Neutrophil (primary cell): ENCODE measurements at regions not wholly inside any gene's neighbourhood (a gene's known extent, or its start where the extent isn't known, plus 50 kb on each side); places are given as distances from the start of the nearest gene placed in this dataset.

Source experiments
- H3K27ac ChIP-seq: fragments of 200-600 bp; sonication (generic); 2 replicates; pipeline ENCODE4 v1.5.1; 2016; ENCODE audit warnings: mild to moderate bottlenecking, moderate library complexity
- H3K27me3 ChIP-seq: fragments of 200-600 bp; sonication (generic); 2 replicates; pipeline ENCODE4 v1.6.0; 2016; ENCODE audit warnings: mild to moderate bottlenecking
- H3K36me3 ChIP-seq: fragments of 200-600 bp; sonication (generic); 2 replicates; pipeline ENCODE4 v1.5.1; 2017
- H3K4me1 ChIP-seq, 2 experiments: fragments of 200-600 bp in 1 of 2; sonication (generic) in 1 of 2; 1 replicate in 1 of 2; 2 replicates in 1 of 2; pipeline versions ENCODE4 v1.5.1 to v1.6.1; 2013 to 2016; ENCODE audit warnings: low read depth in 1 of 2, low read length in 1 of 2, mild to moderate bottlenecking in 1 of 2, moderate library complexity in 1 of 2; ENCODE audit not compliant: control insufficient read depth in 1 of 2, insufficient read depth in 1 of 2
- H3K4me3 ChIP-seq, 2 experiments: fragments of 200-600 bp in 1 of 2; sonication (generic) in 1 of 2; 1 replicate in 1 of 2; 2 replicates in 1 of 2; pipeline ENCODE4 v1.5.1; 2013 to 2016; ENCODE audit warnings: low read depth in 1 of 2, low read length in 1 of 2, mild to moderate bottlenecking in 1 of 2, moderate library complexity in 1 of 2
- H3K9me3 ChIP-seq: fragments of 200-600 bp; sonication (generic); 2 replicates; pipeline ENCODE4 v1.5.1; 2016
- TF ChIP-seq, protein P1 (sequence below): fragments of 200-600 bp; sonication (generic); IDR thresholded peaks from 2 replicates; pipeline ENCODE4 v1.5.1; 2016; ENCODE audit warnings: antibody characterized with exemption

- Histone ChIP-seq H3K9me3 (no peaks in the 10 kb centered on the region), H3K27me3 (no peaks in the 10 kb centered on the region), H3K36me3 (no peaks in the 10 kb centered on the region), H3K4me3 (no peak overlapping the region), H3K4me1 (no peaks in the 10 kb centered on the region), H3K27ac (no peak overlapping the region)
- TF ChIP-seq, protein P1, sequence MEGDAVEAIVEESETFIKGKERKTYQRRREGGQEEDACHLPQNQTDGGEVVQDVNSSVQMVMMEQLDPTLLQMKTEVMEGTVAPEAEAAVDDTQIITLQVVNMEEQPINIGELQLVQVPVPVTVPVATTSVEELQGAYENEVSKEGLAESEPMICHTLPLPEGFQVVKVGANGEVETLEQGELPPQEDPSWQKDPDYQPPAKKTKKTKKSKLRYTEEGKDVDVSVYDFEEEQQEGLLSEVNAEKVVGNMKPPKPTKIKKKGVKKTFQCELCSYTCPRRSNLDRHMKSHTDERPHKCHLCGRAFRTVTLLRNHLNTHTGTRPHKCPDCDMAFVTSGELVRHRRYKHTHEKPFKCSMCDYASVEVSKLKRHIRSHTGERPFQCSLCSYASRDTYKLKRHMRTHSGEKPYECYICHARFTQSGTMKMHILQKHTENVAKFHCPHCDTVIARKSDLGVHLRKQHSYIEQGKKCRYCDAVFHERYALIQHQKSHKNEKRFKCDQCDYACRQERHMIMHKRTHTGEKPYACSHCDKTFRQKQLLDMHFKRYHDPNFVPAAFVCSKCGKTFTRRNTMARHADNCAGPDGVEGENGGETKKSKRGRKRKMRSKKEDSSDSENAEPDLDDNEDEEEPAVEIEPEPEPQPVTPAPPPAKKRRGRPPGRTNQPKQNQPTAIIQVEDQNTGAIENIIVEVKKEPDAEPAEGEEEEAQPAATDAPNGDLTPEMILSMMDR, result no peak
Observed at GRCh38 chr12:84730561-84731162, 181.9 kb downstream of the SLC6A15 start.

DNA sequence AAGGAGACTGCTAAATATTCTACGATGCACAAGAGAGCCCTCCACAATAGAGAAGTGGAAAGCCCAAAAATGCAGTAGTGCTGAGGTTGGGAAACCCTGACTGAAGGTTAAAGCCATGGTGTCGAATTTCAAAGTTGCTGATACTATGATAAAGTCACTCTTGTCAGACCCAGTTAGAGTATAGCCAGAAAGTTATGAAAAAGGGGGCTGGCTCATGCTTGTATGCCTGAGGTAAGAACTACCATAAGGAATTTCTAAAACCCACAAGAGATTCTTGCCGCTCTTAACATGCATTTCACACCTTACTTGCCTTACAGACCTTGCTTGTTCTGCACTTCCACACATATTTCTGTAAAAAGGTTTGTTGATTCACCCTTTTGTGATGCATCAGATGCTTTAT is 184.6 kb downstream of the SLC6A15 start:
- TF ChIP-seq, protein P1, result no peak
- Histone ChIP-seq H3K27me3 (no peaks in the 10 kb centered on the region), H3K36me3 (no peaks in the 10 kb centered on the region), H3K9me3 (no peaks in the 10 kb centered on the region), H3K4me3 (no peak overlapping the region), H3K4me1 (no peaks in the 10 kb centered on the region), H3K27ac (no peak overlapping the region)

GRCh38 chr12:84726780-84727179 is 185.8 kb downstream of the SLC6A15 start:
- Histone ChIP-seq H3K4me3 (no peak overlapping the region), H3K27me3 (no peaks in the 10 kb centered on the region), H3K4me1 (no peaks in the 10 kb centered on the region), H3K27ac (no peak overlapping the region), H3K9me3 (no peaks in the 10 kb centered on the region), H3K36me3 (no peaks in the 10 kb centered on the region)
- TF ChIP-seq, protein P1, result no peak

GRCh38 chr12:84723988-84724387 is 188.6 kb downstream of the SLC6A15 start:
- no peaks in the 10 kb centered on the region for H3K27me3 ChIP-seq
- H3K4me3 ChIP-seq, result no peak overlapping the region
- H3K36me3 ChIP-seq, result no peaks in the 10 kb centered on the region
- TF ChIP-seq, protein P1, result no peak
- no peak overlapping the region for H3K27ac ChIP-seq
- H3K4me1 ChIP-seq, result no peaks in the 10 kb centered on the region
- no peaks in the 10 kb centered on the region for H3K9me3 ChIP-seq

DNA sequence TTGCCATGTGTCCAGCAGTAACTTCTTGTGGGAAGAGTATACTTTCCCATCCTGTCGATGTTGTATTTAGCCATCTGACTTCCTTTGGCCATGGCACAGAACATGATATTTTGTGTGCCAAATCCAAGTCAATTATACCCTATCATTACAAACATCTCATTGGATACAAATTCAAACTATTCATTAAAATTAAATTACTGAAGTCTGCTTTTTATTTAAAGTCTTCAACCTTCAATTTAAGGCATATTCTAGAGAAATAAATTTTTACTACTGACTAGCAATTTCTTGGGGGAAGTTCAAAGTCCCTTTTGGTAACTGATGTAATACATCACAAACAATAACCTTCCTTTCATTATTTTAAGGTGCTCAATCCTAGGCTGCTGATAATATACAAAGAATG is 192.6 kb downstream of the SLC6A15 start:
- Histone ChIP-seq H3K4me1 (no peaks in the 10 kb centered on the region), H3K27me3 (no peaks in the 10 kb centered on the region), H3K4me3 (no peak overlapping the region), H3K36me3 (no peaks in the 10 kb centered on the region), H3K27ac (no peak overlapping the region), H3K9me3 (no peaks in the 10 kb centered on the region)
- TF ChIP-seq, protein P1, result no peak

DNA sequence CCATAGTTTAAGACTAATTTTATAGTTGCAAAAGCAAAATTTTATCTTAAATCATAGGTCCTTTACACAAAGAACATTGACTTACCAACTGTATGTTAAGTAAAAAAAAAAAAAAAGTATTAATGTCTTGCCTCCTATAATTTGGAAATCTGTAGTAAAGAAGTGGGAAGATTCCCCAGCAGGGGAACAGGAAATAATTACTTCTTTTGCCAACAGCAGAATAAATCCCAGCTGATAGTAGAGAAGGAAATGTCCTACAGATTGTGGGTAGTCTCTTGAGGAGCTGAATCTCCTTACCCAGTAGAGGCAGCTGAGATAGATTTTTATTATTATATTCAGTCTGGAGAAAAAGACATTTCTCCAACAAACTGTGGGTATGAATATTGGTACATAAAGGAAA is 193.7 kb downstream of the SLC6A15 start:
- H3K4me1 ChIP-seq, result no peaks in the 10 kb centered on the region
- H3K27ac ChIP-seq, result no peak overlapping the region
- H3K4me3 ChIP-seq, result no peak overlapping the region
- H3K9me3 ChIP-seq, result no peaks in the 10 kb centered on the region
- no peaks in the 10 kb centered on the region for H3K36me3 ChIP-seq
- no peaks in the 10 kb centered on the region for H3K27me3 ChIP-seq
- TF ChIP-seq, protein P1, result no peak
